SH-SY5Y (cell line): ENCODE measurements at regions not wholly inside any gene's neighbourhood (a gene's known extent, or its start where the extent isn't known, plus 50 kb on each side); places are given as distances from the start of the nearest gene placed in this dataset.

Experiments used
- GATA2 ChIP-seq: IDR thresholded peaks from 2 replicates; pipeline ENCODE4 v1.6.1; 2011; ENCODE audit warnings: mild to moderate bottlenecking, low read depth, low read length
- GATA3 ChIP-seq: IDR thresholded peaks from 2 replicates; pipeline ENCODE4 v1.6.1; 2011; ENCODE audit warnings: low read depth, mild to moderate bottlenecking, low read length, moderate library complexity

DNA sequence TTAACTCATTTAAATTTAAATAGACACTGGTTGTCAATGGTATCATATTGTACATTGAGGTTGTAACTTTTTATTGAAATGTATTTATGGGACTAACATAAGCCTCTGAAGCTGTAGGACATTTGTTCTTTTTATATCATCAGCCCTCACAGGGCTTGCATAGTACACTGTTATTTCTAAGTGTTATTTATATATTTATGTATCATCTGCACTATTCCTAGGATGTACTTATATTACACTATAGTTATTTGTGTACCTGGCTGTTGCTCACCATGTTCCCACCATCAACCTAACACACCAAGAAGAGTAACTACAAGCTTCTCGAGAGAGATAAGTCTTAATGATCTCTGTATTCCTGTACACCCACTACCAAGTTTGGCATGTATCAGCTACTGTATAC lies 224.7 kb downstream of the PPP1R3A start:
- TF ChIP-seq GATA3 = no peak
- TF ChIP-seq GATA2 = no peak
